Central memory CD8-positive, alpha-beta T cell (primary cell): ENCODE measurements at regions not wholly inside any gene's neighbourhood (a gene's known extent, or its start where the extent isn't known, plus 50 kb on each side); places are given as distances from the start of the nearest gene placed in this dataset.

Experiments
- ATAC-seq: fragments of 150-1000 bp; cut with Tn5 transposase; replicated peaks from 2 replicates; pipeline ENCODE4 v1.10.0; 2022; ENCODE audit warnings: mild to moderate bottlenecking, moderate FRiP score, moderate number of reproducible peaks; ENCODE audit not compliant: poor library complexity, severe bottlenecking; ENCODE audit errors: extremely low read depth
- DNase-seq, 2 donors: peaks; one replicate each; pipeline ENCODE4 v3.0.0; 2021; ENCODE audit warnings: low spot score in 2 of 2
- H3K27ac Mint-ChIP-seq: one replicate; pipeline ENCODE4 v1.8.0; 2022; ENCODE audit warnings: low read depth, mild to moderate bottlenecking, moderate library complexity, mixed read lengths
- H3K27me3 Mint-ChIP-seq: one replicate; pipeline ENCODE4 v1.8.0; 2022; ENCODE audit warnings: mixed read lengths
- H3K36me3 Mint-ChIP-seq: one replicate; pipeline ENCODE4 v1.8.0; 2022; ENCODE audit warnings: mild to moderate bottlenecking, moderate library complexity, mixed read lengths; ENCODE audit not compliant: insufficient read depth
- H3K4me1 Mint-ChIP-seq: one replicate; pipeline ENCODE4 v1.8.0; 2022; ENCODE audit warnings: mixed read lengths
- H3K4me3 Mint-ChIP-seq: one replicate; pipeline ENCODE4 v1.8.0; 2022; ENCODE audit warnings: mild to moderate bottlenecking, moderate library complexity, mixed read lengths
- H3K9me3 Mint-ChIP-seq: one replicate; pipeline ENCODE4 v1.8.0; 2022; ENCODE audit warnings: mixed read lengths

- no peaks in the 10 kb centered on the region for H3K9me3 Mint-ChIP-seq
- no peak for DNase-seq
- no peak overlapping the region for H3K27ac Mint-ChIP-seq
- peaks cover 1% of the 10 kb centered on the region for H3K36me3 Mint-ChIP-seq
- no peak for ATAC-seq
- peaks cover 26% of the 10 kb centered on the region for H3K4me1 Mint-ChIP-seq
- H3K27me3 Mint-ChIP-seq: no peaks in the 10 kb centered on the region
- H3K4me3 Mint-ChIP-seq: no peak overlapping the region
Observed at GRCh38 chr5:54837093-54837492, 148.3 kb downstream of the ESM1 start.

DNA sequence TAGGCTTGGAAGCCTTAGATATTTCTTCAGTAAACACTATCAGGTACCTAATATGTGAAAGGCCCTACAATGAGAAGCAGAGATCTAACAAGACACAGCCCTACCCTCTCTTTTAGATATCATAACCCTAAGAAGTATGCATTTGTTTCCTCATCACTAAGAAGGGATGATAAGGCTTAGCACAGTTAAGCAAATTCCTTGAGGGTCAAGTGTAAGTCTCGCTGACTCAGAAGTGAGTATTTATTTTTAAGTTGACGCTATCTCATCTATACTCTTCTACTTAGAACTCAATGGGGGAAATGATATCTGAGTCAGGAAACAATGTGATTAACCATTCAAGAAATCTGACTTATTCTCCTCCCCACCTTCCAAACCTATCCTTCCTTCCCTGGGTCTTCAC is 149.7 kb downstream of the ESM1 start:
- H3K36me3 Mint-ChIP-seq: peaks cover 1% of the 10 kb centered on the region
- ATAC-seq (no peak), DNase-seq (no peak)
- H3K9me3 Mint-ChIP-seq: no peaks in the 10 kb centered on the region
- peaks cover 34% of the 10 kb centered on the region for H3K4me1 Mint-ChIP-seq
- no peak overlapping the region for H3K4me3 Mint-ChIP-seq
- H3K27ac Mint-ChIP-seq: no peak overlapping the region
- H3K27me3 Mint-ChIP-seq: no peaks in the 10 kb centered on the region

- no peaks in the 10 kb centered on the region for H3K27me3 Mint-ChIP-seq
- no peak overlapping the region for H3K27ac Mint-ChIP-seq
- H3K4me1 Mint-ChIP-seq: peaks cover 37% of the 10 kb centered on the region
- no peaks in the 10 kb centered on the region for H3K9me3 Mint-ChIP-seq
- ATAC-seq (no peak), DNase-seq (no peak)
- H3K4me3 Mint-ChIP-seq: no peak overlapping the region
- H3K36me3 Mint-ChIP-seq: peaks cover 1% of the 10 kb centered on the region
Observed at GRCh38 chr5:54834121-54834842, 151.1 kb downstream of the ESM1 start.

DNA sequence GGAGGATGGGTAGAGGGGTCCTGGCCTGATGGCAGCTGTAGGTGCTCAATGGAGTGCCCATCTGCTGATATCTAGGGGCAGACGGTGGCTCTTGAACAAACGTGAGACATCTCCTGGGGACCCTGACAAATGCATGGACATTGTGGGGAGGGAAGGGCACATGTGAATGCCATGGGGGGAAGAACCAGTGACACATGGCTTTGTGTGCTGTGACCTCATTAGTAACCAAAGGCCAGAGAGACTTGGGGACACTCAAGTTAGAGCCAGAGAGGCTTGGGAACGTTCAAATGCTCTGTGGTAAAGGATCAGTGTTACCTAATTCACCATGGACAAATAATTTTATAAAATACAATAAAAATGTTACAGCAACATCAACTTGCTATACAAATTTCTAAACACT is 151.8 kb downstream of the ESM1 start:
- DNase-seq (no peak), ATAC-seq (no peak)
- peaks cover 44% of the 10 kb centered on the region for H3K4me1 Mint-ChIP-seq
- peak overlapping the region; percentile 81 for H3K27ac Mint-ChIP-seq
- no peaks in the 10 kb centered on the region for H3K9me3 Mint-ChIP-seq
- no peaks in the 10 kb centered on the region for H3K27me3 Mint-ChIP-seq
- H3K4me3 Mint-ChIP-seq: no peak overlapping the region
- peaks cover 6% of the 10 kb centered on the region for H3K36me3 Mint-ChIP-seq

GRCh38 chr5:54832858-54833257 is 152.5 kb downstream of the ESM1 start:
- H3K27me3 Mint-ChIP-seq: no peaks in the 10 kb centered on the region
- peaks cover 7% of the 10 kb centered on the region for H3K36me3 Mint-ChIP-seq
- peak; percentile 84 for ATAC-seq
- H3K4me3 Mint-ChIP-seq: no peak overlapping the region
- no peaks in the 10 kb centered on the region for H3K9me3 Mint-ChIP-seq
- no peak for DNase-seq
- H3K27ac Mint-ChIP-seq: peak overlapping the region; percentile 81
- peaks cover 45% of the 10 kb centered on the region for H3K4me1 Mint-ChIP-seq

DNA sequence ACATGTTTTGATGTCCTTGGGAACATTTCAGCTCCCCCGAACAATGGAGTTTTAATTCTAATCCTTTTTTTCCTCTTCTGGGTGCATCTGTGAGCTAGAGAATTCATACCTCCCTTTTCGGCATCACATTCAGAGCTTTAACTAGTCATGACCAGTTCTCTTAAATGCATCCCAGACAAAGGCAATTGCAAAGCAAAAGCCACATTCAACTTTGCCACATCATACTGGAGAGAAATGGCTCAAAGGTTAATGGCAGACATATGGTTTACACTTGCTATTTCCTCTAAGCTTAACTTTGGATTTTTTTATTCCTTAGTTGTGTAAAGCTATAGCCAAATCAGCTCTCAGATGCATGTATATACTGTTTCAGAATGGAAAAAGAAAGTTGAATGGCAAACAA is 153.3 kb downstream of the ESM1 start:
- DNase-seq (no peak), ATAC-seq (no peak)
- Mint-ChIP-seq H3K4me3 (no peak overlapping the region), H3K9me3 (no peaks in the 10 kb centered on the region), H3K27me3 (no peaks in the 10 kb centered on the region), H3K36me3 (peaks cover 7% of the 10 kb centered on the region), H3K4me1 (peaks cover 45% of the 10 kb centered on the region), H3K27ac (peak overlapping the region; percentile 81)

GRCh38 chr5:54831233-54831632 is 154.2 kb downstream of the ESM1 start:
- H3K4me3 Mint-ChIP-seq: no peak overlapping the region

DNA sequence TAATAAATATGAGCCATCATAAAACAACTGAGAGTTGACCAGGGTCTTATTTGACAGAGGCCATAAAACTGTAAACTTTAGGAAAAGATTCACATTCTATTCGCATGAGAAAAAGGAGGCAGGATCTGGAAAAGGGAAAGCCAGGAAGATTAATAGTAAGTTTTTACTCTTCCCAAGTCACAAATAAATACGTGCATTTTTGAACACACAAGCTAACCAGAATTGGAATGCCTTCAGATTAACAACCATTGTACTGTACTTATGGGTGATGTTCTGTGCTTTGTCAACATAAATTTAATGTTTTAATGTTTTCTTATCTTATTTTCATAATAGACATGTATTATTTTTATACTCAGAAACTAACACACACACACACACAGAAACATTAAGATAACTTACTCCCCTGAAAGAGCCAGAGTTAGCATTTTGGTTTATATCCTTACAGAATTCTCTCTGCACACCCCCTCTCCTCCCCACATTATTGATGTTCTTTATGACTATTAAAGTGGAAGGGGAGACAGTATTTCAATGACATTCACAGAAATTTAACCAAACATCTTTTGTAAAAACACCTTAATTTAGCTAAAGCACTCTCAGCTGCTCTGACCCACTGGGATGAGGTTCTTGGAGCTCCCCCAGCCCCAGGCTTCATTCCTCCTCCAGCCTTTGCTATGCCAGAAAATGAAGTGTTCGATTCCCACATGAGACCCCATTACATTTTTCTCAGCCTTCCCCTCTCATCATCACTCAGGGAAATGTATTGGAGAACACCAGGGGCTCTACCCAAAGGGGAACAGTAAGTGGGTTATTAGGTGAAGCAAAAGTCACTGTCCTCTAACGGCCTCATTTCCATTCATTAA is 155.5 kb downstream of the ESM1 start:
- no peak for DNase-seq
- peak overlapping the region; percentile 10 for H3K27ac Mint-ChIP-seq
- peaks cover 41% of the 10 kb centered on the region for H3K4me1 Mint-ChIP-seq
- no peak for ATAC-seq
- H3K36me3 Mint-ChIP-seq: peaks cover 7% of the 10 kb centered on the region
- H3K27me3 Mint-ChIP-seq: no peaks in the 10 kb centered on the region
- no peaks in the 10 kb centered on the region for H3K9me3 Mint-ChIP-seq
- no peak overlapping the region for H3K4me3 Mint-ChIP-seq

More at GRCh38 chr5:54831233-54831632, 154.2 kb downstream of the ESM1 start:
- Mint-ChIP-seq H3K27me3 (no peaks in the 10 kb centered on the region), H3K4me1 (peaks cover 45% of the 10 kb centered on the region), H3K27ac (no peak overlapping the region), H3K9me3 (no peaks in the 10 kb centered on the region), H3K36me3 (peaks cover 7% of the 10 kb centered on the region)
- ATAC-seq: no peak
- DNase-seq: no peak

- Mint-ChIP-seq H3K27me3 (no peaks in the 10 kb centered on the region), H3K27ac (peak overlapping the region; percentile 10), H3K9me3 (no peaks in the 10 kb centered on the region), H3K36me3 (peaks cover 7% of the 10 kb centered on the region), H3K4me3 (peak overlapping the region; percentile 56), H3K4me1 (peaks cover 33% of the 10 kb centered on the region)
- no peak for DNase-seq
- ATAC-seq: peak; percentile 44
Observed at GRCh38 chr5:54829102-54829501, 156.3 kb downstream of the ESM1 start.

- Mint-ChIP-seq H3K27me3 (no peaks in the 10 kb centered on the region), H3K9me3 (no peaks in the 10 kb centered on the region), H3K36me3 (peaks cover 6% of the 10 kb centered on the region), H3K4me1 (peaks cover 24% of the 10 kb centered on the region), H3K27ac (no peak overlapping the region), H3K4me3 (no peak overlapping the region)
- ATAC-seq (no peak), DNase-seq (no peak)
Observed at GRCh38 chr5:54828151-54828550, 157.2 kb downstream of the ESM1 start.

DNA sequence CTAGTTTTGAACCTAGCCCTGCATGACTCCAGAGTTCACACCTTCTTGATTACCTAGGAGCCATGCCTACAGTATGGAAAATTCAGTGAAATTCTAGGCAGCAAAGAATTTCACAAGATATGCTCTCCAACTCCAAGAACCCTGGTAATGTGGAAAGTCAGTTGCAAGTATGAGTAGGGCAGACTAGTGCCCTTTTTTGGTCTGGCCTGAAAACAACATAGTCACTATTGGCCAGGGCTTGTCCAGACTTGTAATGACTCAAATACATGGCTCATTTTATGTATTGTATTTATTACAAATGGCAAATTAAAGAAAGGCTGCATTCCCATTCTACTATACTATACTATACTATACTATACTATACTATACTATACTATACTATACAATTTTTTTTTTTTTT is 160.4 kb downstream of the ESM1 start:
- Mint-ChIP-seq H3K27me3 (no peaks in the 10 kb centered on the region), H3K36me3 (peaks cover 6% of the 10 kb centered on the region), H3K9me3 (no peaks in the 10 kb centered on the region), H3K27ac (no peak overlapping the region), H3K4me3 (no peak overlapping the region), H3K4me1 (peaks cover 11% of the 10 kb centered on the region)
- DNase-seq (no peak), ATAC-seq (no peak)

- Mint-ChIP-seq H3K4me1 (no peaks in the 10 kb centered on the region), H3K9me3 (no peaks in the 10 kb centered on the region), H3K36me3 (no peaks in the 10 kb centered on the region), H3K27me3 (no peaks in the 10 kb centered on the region), H3K4me3 (no peak overlapping the region), H3K27ac (no peak overlapping the region)
- DNase-seq (no peak), ATAC-seq (no peak)
Observed at GRCh38 chr5:54823006-54823405, 162.4 kb downstream of the ESM1 start.

DNA sequence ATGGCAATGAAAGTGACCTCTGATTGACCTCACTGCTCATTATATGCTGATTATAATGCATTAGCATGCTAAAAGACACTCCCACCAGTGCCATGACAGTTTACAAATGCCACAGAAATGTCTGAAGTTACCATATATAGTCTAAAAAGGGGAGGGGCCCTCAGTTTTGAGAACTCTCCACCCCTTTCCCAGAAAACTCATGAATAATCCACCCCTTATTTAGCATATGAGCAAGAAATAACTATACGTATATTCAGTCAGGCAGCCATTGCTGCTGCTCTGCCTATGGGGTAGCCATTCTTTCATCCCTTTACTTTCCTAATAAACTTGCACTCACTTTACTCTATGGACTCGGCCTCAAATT is 163.1 kb downstream of the ESM1 start:
- no peak overlapping the region for H3K27ac Mint-ChIP-seq
- H3K36me3 Mint-ChIP-seq: no peaks in the 10 kb centered on the region
- no peak for DNase-seq
- ATAC-seq: no peak
- no peaks in the 10 kb centered on the region for H3K27me3 Mint-ChIP-seq
- H3K4me3 Mint-ChIP-seq: no peak overlapping the region
- H3K4me1 Mint-ChIP-seq: no peaks in the 10 kb centered on the region
- no peaks in the 10 kb centered on the region for H3K9me3 Mint-ChIP-seq
